Stimulated activated memory B cell treated with anti-CD40 and anti-IgM and Interleukin-4, amounts not matched to agents 10 μg/mL and 1 μg/mL and 100 μg/mL, for 72 hours (primary cell): ENCODE measurements at regions not wholly inside any gene's neighbourhood (a gene's known extent, or its start where the extent isn't known, plus 50 kb on each side); places are given as distances from the start of the nearest gene placed in this dataset.

Experiments
- ATAC-seq: fragments of 150-1000 bp; cut with Tn5 transposase; 2 replicates; pipeline ENCODE4 v1.10.0; 2021
- H3K27ac Mint-ChIP-seq: one replicate; pipeline ENCODE4 v1.8.0; 2022; ENCODE audit warnings: mild to moderate bottlenecking, mixed read lengths
- H3K27me3 Mint-ChIP-seq: one replicate; pipeline ENCODE4 v1.8.0; 2022; ENCODE audit warnings: mixed read lengths
- H3K36me3 Mint-ChIP-seq: one replicate; pipeline ENCODE4 v1.8.0; 2022; ENCODE audit warnings: mixed read lengths
- H3K4me1 Mint-ChIP-seq: one replicate; pipeline ENCODE4 v1.8.0; 2022; ENCODE audit warnings: mixed read lengths
- H3K4me3 Mint-ChIP-seq: one replicate; pipeline ENCODE4 v1.8.0; 2022; ENCODE audit warnings: mild to moderate bottlenecking, moderate library complexity, mixed read lengths
- H3K9me3 Mint-ChIP-seq: one replicate; pipeline ENCODE4 v1.8.0; 2022; ENCODE audit warnings: mixed read lengths

DNA sequence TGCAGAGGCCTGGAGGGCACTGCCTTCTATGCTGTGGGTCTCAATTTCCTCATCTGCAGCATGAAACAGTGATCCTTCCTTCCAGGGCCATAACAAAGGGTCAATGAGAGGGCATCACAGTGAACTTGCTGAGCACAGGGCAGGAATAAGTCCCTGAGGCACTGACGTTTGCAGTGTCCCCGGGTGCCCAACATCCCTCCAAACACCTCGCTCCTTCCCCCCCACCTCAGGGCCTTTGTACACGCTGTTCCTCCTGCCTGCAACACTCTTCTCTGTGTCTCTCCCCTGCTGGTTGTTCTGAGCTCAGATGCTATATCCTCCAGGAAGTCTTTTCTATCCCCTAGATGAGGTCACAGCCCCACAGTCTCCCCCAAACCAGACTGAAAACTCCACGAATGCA lies 59.7 kb upstream of the TCF20 start:
- no peak overlapping the region for H3K27ac Mint-ChIP-seq
- H3K9me3 Mint-ChIP-seq, result no peaks in the 10 kb centered on the region
- peaks cover 21% of the 10 kb centered on the region for H3K27me3 Mint-ChIP-seq
- peaks cover 9% of the 10 kb centered on the region for H3K4me1 Mint-ChIP-seq
- ATAC-seq, result no peak
- H3K36me3 Mint-ChIP-seq, result no peaks in the 10 kb centered on the region
- H3K4me3 Mint-ChIP-seq, result no peak overlapping the region

DNA sequence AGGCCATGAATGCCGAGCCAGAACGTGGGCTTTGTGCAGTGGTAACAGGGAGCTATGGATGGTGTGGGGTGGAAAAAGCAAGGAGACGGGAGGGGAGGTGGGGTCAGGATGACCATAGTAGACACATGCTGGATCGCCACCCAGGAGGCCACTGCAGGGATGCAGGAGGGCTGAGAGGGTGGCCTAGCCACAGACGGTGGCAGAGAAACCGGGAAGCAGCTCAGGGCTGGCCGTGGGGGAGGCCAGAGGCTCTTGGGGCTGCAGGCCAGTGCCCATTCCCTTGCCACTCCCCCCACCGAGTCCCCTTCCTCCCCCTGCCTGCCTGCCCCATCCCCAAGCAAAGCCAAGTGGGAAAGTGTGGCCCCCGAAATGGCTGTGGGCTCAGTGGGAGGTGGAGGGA lies 59.1 kb upstream of the TCF20 start:
- H3K36me3 Mint-ChIP-seq, result no peaks in the 10 kb centered on the region
- H3K4me1 Mint-ChIP-seq, result peaks cover 16% of the 10 kb centered on the region
- no peak overlapping the region for H3K27ac Mint-ChIP-seq
- no peak overlapping the region for H3K4me3 Mint-ChIP-seq
- H3K9me3 Mint-ChIP-seq, result no peaks in the 10 kb centered on the region
- peaks cover 28% of the 10 kb centered on the region for H3K27me3 Mint-ChIP-seq
- ATAC-seq, result no peak

DNA sequence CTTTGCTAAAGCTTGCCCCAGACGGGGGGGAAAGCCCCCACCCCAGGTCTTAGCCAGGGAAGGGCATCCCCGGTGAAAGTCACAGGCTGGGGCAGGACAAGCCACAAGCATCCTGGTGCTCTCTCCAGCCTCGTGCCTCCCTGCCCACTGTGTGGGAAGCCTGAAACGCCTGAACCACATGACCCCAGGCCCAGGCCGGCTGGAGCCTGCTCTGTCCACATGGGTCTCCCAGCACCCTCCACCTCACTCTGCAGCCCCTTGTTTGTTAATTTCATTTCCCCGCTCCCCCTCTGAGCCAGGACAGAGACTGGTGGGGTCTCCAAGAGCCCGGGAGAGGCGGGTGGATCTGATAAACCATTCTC lies 58.3 kb upstream of the TCF20 start:
- ATAC-seq, result no peak
- Mint-ChIP-seq H3K9me3 (no peaks in the 10 kb centered on the region), H3K36me3 (no peaks in the 10 kb centered on the region), H3K4me3 (no peak overlapping the region), H3K27ac (no peak overlapping the region), H3K27me3 (peaks cover 32% of the 10 kb centered on the region), H3K4me1 (peaks cover 16% of the 10 kb centered on the region)

DNA sequence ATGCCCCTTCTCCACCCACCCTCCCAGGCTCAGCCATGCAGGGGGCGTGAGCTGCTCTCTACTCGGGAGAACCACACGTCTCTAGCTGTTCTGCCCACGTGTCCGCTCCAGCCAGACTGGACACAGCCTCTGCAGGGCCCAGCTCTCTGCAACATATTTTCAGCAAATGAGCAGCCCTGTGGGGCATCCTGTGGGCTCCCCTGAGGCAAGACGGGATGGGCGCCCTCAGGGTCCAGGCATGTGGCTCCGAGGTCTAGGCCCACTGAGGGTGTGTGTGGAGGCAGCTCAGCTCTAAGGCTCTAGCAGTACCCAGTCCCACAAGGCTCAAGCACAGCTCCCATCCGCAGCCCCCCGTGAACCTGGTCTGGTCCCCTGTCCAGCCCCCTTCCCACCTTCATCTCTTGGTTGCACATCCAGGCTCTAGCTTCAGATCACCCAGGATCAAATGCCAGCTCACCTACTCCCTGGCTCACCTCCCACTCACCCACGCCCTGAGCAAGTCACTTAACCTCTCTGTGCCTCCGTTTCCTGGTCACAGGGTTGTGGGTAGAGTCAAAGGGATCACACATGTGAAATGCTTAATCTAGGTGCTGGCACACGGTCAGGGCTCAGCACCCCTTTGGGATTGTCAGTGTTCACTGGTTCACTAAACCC lies 57.8 kb upstream of the TCF20 start:
- H3K4me3 Mint-ChIP-seq, result no peak overlapping the region
- peaks cover 32% of the 10 kb centered on the region for H3K27me3 Mint-ChIP-seq
- no peaks in the 10 kb centered on the region for H3K36me3 Mint-ChIP-seq
- H3K9me3 Mint-ChIP-seq, result no peaks in the 10 kb centered on the region
- H3K4me1 Mint-ChIP-seq, result peaks cover 16% of the 10 kb centered on the region
- no peak for ATAC-seq
- no peak overlapping the region for H3K27ac Mint-ChIP-seq

DNA sequence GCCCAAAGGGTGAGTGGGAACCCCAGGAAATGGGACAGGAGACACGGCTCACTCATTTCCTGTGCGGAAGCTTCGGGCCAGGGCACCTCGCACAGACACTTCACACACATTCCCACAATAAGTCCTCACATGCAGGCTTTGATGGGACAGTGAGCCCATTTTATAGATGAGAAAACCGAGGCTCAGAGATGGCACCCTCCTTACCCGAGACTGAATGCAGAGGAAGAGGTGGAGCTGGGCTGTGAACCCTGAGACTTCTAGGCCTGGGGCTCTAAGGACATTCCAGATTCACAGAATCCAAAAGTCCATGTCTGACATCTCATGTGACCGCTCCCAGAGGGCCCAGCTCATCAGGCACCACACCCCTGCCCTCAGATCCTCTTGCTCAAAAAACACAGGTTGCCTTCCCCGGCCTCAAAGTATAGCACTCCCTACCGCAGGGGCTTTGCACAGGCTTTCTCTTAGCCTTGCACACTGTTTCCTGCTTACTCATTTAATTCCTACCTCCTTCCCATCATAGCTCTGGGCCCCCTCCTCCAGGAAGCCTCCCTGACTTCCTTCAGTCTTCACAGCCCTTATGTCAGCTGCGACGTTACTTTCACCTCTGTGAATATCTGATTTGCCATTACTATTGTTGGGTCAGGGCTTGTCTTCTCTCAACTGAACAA lies 57.1 kb upstream of the TCF20 start:
- Mint-ChIP-seq H3K27ac (no peak overlapping the region), H3K4me1 (peaks cover 16% of the 10 kb centered on the region), H3K27me3 (peaks cover 32% of the 10 kb centered on the region), H3K4me3 (no peak overlapping the region), H3K9me3 (no peaks in the 10 kb centered on the region), H3K36me3 (no peaks in the 10 kb centered on the region)
- ATAC-seq, result no peak

DNA sequence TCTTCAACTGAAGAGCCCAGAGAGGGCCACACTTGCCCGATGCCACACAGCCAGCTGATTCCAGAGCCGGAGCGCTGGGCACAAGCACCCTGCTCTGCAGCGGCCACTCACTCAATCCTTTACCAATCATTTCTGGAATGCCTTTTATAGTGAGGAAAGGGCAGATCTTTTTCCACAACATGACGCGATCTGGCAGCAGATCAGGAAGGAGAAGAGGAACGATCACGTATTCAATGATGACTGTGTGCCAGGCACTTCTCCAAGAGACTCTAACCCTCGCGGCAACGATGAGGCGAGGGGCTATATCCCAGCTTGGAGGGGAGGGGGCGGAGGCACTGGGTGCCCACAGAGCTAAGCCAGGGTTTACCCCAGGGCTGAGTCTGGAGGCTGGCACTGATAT lies 56.3 kb upstream of the TCF20 start:
- Mint-ChIP-seq H3K36me3 (no peaks in the 10 kb centered on the region), H3K4me1 (peaks cover 16% of the 10 kb centered on the region), H3K4me3 (no peak overlapping the region), H3K27ac (no peak overlapping the region), H3K9me3 (no peaks in the 10 kb centered on the region), H3K27me3 (peaks cover 32% of the 10 kb centered on the region)
- ATAC-seq, result no peak

GRCh38 chr22:42326301-42326700 lies 55.8 kb upstream of the TCF20 start:
- peaks cover 32% of the 10 kb centered on the region for H3K27me3 Mint-ChIP-seq

DNA sequence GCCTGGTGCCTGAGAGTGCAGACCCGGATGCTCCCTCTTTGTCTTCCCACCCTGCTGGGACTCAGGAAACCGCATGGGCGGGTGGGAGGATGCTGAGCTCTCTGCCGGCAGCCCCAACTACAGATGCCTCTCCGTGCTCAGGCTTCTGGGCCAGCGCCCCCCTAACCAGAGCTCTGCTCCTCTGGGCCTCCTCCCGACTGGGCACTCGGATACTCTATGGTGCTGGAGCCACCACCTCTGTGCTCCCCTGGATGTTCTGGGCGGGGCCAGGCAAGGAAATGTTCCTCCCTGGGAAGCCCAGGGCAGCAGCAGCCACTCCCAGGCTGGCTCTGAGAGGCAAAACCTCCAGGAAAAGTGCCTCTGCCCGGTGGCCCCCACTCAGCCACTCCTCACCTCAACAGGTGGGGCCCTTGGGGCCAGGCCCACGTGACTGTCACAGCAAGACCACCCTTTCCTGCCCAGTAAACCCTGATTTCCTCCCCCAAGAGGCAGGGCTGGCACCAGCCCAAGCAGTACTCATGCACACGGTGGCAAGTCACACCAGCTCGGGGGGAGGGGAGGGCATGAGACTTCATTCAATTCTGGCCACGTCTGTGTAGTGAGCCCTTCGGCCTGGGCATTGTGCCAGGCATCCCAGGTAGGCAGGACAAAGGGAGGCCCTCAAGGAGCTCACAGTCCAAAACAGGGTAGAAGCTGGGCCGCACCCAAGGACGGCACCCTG lies 54.7 kb upstream of the TCF20 start:
- Mint-ChIP-seq H3K36me3 (no peaks in the 10 kb centered on the region), H3K27ac (no peak overlapping the region), H3K9me3 (no peaks in the 10 kb centered on the region), H3K27me3 (peaks cover 38% of the 10 kb centered on the region), H3K4me1 (peaks cover 16% of the 10 kb centered on the region), H3K4me3 (no peak overlapping the region)
- no peak for ATAC-seq

More at GRCh38 chr22:42326301-42326700, 55.8 kb upstream of the TCF20 start:
- ATAC-seq, result no peak
- Mint-ChIP-seq H3K4me1 (peaks cover 16% of the 10 kb centered on the region), H3K36me3 (no peaks in the 10 kb centered on the region), H3K9me3 (no peaks in the 10 kb centered on the region), H3K27ac (no peak overlapping the region), H3K4me3 (no peak overlapping the region)

DNA sequence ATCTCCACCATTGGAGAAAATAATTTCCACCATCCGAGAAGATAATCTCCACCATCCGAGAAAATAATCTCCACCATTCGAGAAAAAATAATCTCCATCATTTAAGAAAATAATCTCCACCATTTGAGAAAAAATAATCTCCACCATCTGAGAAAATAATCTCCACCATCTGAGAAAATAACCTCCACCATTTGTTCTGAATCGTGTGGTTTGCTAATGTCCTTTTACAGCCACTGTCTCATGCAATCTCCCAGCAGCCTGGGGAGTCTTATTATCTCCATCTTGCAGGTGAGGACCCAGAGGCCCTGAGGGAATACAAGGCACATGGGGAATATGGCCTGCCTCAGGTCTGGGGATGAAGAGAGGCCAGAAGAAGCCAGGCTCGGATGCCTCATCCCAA lies 54.1 kb upstream of the TCF20 start:
- ATAC-seq, result no peak
- no peaks in the 10 kb centered on the region for H3K36me3 Mint-ChIP-seq
- peaks cover 44% of the 10 kb centered on the region for H3K27me3 Mint-ChIP-seq
- no peak overlapping the region for H3K4me3 Mint-ChIP-seq
- H3K4me1 Mint-ChIP-seq, result peaks cover 16% of the 10 kb centered on the region
- no peaks in the 10 kb centered on the region for H3K9me3 Mint-ChIP-seq
- H3K27ac Mint-ChIP-seq, result no peak overlapping the region

DNA sequence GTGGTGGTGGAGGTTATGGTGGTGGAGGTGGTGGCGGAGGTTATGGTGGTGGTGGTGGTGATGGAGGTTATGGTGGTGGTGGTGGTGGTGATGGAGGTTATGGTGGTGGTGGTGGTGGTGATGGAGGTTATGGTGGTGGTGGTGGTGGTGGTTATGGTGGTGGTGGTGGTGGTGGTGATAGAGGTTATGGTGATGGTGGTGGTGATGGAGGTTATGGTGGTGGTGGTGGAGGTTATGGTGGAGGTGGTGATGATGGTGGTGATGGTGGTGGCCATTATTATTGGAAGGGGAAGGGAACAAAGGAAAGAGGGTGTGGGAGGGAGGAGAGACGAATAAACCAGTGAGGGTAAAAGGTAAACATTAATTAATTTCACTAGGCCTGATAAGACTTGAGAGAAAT lies 53.5 kb upstream of the TCF20 start:
- peaks cover 16% of the 10 kb centered on the region for H3K4me1 Mint-ChIP-seq
- H3K4me3 Mint-ChIP-seq, result no peak overlapping the region
- no peaks in the 10 kb centered on the region for H3K36me3 Mint-ChIP-seq
- no peak overlapping the region for H3K27ac Mint-ChIP-seq
- peak; percentile 61 for ATAC-seq
- H3K27me3 Mint-ChIP-seq, result peaks cover 39% of the 10 kb centered on the region
- no peaks in the 10 kb centered on the region for H3K9me3 Mint-ChIP-seq

DNA sequence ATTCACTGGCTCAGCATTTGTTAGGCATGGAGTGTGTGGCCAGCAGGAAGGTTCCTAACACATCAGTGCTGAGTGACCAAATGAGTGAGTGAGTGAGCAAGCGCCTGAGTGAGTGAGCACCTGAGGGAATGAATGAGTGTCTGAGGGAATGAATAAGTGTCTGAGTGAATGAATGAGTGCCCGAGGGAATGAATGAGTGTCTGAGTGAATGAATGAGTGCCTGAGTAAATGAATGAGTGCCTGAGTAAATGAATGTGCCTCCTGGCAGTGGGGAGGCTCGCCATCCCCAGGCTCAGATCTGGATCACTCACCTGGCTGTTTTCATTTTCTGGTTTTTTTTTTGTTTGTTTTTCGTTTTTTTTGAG lies 52.1 kb upstream of the TCF20 start:
- no peak overlapping the region for H3K27ac Mint-ChIP-seq
- peaks cover 29% of the 10 kb centered on the region for H3K27me3 Mint-ChIP-seq
- no peak overlapping the region for H3K4me3 Mint-ChIP-seq
- no peaks in the 10 kb centered on the region for H3K36me3 Mint-ChIP-seq
- no peak for ATAC-seq
- H3K4me1 Mint-ChIP-seq, result peaks cover 10% of the 10 kb centered on the region
- no peaks in the 10 kb centered on the region for H3K9me3 Mint-ChIP-seq

DNA sequence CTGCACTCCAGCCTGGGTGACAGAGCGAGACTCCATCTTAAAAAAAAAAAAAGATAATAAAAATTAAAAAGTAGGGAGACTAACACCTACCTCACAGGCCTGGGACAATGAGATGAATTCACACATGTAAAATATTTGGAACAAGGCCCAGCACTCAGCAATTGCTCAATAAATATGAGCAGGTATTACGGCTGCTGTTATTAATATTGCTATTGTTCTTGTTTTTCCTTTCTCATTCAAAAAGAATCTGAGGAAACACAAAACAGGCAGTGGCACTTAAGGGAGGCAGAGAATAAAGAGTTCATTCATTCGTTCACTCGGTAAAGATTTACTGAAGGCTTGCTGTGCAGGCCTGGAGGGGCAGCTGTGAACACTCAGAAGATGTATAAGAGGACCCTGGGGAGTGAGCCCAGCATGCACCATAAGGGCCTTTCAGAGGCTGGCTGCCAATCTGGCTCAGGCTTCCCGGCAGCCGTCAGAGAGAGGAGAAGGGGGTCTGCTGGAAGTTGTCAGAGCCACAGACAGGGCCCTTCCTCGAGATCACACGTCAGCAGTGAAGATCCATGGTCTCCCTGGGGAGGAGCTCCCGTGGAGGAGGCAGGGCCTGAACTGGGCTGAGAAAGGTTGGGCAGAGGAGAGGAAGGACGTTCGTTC lies 51.6 kb upstream of the TCF20 start:
- Mint-ChIP-seq H3K27ac (no peak overlapping the region), H3K36me3 (no peaks in the 10 kb centered on the region), H3K4me1 (peaks cover 13% of the 10 kb centered on the region), H3K27me3 (peaks cover 32% of the 10 kb centered on the region), H3K4me3 (no peak overlapping the region), H3K9me3 (no peaks in the 10 kb centered on the region)
- ATAC-seq, result no peak

GRCh38 chr22:42320443-42321416 lies 50.3 kb upstream of the TCF20 start:
- no peak overlapping the region for H3K27ac Mint-ChIP-seq
- no peak for ATAC-seq
- no peaks in the 10 kb centered on the region for H3K9me3 Mint-ChIP-seq
- peaks cover 24% of the 10 kb centered on the region for H3K4me1 Mint-ChIP-seq
- no peak overlapping the region for H3K4me3 Mint-ChIP-seq
- no peaks in the 10 kb centered on the region for H3K36me3 Mint-ChIP-seq
- peaks cover 40% of the 10 kb centered on the region for H3K27me3 Mint-ChIP-seq
